Stimulated activated CD4-positive, alpha-beta T cell treated with anti-CD3 and anti-CD28 coated beads, Interleukin-15, amount 100 ng/mL, for 48 hours (primary cell): ENCODE measurements at regions not wholly inside any gene's neighbourhood (a gene's known extent, or its start where the extent isn't known, plus 50 kb on each side); places are given as distances from the start of the nearest gene placed in this dataset.
"Not testable (repeated sequence)": the region's sequence is repeated elsewhere in the genome, so short reads cannot be mapped to it uniquely, and the experiment has no call there.

Experiments
- DNase-seq, 2 donors: peaks; one replicate each; pipeline ENCODE4 v3.0.0-alpha.2; 2020; ENCODE audit warnings: low read depth in 2 of 2

DNA sequence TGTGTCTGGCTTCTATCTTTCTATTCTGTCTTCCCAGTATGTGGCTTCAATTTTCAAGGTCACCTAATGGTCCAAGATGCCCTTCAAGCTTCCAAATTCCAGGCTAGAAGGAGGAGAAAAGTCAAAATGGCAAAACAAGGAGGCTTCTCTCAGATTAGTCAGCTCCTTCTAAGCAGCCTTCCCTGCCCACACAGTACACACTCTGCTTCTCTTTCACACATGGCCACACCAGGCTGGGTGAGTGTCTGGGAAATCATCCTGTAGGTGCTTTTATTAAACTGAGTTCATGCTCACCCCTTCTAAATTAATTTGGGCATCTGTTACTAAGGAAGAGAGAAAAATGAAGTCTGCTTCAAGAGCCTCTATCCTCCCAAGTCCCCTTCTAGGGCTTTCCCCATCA lies 277.2 kb upstream of the MGAT5 start:
- no peak for DNase-seq

DNA sequence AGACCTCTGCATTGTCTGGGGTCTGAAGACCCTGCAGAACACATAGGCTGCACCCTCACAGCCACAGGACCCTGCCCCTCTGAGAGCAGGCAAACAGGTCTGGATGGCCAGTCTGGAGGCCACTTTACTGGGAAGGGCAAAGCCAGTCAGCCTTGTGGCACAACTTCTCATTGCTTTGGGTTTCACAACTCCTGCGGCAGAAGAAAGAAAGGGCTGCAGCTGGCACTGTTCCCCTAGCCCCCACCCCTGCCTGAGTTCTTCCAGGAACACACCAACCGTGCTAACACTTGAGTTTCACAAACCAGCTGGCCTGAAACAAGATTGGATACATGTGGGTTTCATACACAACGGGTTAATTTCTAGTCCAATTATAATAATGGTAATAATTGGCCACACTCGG lies 276.5 kb upstream of the MGAT5 start:
- DNase-seq, result no peak

DNA sequence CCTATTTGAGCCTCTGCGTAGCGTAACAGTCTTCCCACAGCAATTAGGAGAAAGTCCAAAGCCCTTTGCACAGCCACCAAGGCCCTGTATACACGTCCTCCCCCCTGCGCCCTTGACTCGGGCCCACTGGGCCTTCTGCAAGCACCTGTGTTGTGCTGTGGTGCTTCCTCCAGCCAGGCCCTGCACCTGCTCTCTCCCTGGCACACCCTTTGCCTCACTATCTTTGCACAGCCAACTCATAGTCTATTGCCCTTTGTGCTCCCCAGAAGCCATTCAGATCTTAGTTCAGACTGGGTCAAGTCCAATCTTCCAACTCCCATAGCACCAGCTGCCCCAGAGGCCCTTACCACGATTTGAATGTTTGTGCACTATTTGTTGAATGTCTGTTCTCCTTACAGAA lies 271.6 kb upstream of the MGAT5 start:
- DNase-seq, result no peak

DNA sequence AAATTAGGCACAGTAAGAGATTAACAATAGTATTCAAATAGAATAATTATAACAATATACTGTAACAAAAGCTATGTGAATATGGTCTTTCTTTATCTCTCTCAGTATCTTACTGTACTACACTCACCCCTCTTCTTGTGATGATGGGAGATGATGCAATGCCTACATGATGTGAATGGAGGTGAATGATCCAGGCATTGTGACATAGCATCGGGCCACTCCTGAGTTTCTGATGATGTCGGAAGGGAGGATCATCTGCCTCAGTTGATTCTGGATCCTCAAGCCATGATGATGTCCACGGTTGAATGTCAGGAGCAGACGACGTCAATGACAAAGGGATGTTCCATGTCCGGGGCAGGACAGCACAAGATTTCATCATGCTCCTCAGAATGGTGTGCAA lies 268.3 kb upstream of the MGAT5 start:
- no peak for DNase-seq

DNA sequence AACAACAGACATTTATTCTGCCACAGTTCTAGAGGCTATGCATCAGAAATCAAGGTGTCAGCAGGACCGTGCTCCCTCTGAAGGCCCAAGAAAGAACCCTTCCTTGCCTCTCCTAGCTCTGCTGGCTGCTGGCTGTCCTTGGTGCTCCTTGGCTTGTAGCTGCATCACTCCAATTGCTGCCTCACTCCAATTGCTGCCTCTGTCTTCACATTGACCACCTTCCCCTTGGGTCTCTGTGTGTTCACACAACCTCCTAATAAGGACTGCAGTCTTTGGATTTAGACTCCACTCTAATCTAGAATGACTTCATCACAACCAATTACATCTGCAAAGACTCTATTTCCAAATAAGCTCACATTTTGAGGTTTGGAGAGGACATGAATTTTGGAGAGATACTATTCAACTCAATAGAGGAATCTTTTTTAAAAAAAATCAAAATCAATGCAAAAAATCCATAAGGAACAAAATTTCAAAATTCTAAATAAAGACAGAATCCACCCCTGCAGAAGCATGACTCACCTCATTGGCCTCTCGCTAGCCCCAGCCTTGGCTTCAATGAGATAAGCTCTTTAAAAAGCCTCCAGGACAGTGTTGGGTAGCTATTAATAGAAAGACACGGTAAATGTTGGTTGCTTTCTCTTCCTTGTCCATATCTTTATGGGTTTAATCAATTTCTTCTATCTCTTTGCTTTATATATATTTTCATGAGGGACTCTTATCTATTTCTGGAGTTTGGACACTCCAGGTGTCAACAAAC lies 267.6 kb upstream of the MGAT5 start:
- no peak for DNase-seq

DNA sequence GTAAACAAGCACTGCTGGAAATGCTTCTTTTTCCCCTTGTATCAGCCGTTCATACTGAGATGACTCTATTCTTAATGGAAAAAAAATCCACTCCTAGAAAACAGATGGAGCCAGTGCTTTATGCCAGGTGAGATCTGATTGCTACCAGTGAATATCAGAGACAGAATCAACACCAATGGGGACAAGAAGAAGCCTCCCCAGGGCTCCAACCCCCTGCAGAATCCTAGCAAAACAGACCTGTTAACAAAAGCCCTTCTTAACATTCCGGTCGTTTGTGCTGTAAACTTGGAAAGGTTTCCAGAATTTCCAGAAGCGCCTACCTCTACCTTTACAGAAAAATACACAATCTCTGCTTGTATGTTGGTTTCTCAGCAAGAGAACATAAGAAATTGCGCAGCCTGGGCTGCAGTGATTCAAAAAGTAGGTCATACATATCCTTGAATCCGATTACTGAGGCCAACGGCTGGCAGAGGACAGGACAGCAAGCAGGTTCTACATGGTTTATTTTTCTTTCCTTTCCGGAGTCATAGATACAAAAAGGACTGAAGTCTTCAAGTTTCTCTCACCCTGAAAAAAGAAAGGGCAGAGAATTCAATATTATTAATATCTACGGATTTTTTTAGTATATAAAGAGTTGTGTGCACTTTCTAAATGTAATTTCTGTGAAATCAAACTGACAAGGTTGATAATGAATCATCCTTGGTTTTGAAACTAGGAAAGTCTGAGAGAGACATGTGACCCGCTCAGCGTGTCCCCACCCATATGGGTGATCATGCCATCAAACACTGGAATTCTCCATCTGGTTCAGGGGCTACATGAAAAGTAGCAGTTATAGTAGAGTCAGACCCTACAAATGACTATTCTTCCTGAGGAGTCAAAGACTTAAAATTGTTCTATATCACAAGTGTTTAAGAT lies 266.7 kb upstream of the MGAT5 start:
- no peak for DNase-seq

DNA sequence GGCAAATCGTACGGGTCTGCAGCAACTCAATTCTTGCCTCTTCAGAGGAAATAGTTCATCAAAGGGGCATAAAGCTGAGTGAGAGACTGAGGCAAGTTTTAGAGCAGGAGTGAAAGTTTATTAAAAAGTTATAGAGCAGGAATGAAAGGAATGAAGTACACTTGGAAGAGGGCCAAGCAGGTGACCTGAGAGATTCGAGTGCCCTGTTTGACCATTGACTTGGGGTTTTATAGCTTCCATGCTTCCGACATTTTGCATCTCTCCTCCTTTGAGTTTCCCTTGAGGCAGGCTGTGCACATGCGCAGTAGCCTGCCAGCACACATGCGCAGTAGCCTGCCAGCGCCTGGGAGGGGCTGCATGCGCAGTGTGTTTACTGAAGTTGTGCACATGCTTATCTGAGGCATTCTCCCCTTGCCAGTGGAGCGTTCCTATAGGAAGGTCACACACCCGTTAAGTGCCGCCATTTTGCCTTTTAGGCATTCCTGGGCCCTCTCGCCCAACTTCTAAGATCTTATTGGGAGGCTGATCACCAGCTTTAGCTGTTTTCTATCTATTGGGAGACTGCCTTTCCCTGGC lies 265.5 kb upstream of the MGAT5 start:
- DNase-seq, result no peak

DNA sequence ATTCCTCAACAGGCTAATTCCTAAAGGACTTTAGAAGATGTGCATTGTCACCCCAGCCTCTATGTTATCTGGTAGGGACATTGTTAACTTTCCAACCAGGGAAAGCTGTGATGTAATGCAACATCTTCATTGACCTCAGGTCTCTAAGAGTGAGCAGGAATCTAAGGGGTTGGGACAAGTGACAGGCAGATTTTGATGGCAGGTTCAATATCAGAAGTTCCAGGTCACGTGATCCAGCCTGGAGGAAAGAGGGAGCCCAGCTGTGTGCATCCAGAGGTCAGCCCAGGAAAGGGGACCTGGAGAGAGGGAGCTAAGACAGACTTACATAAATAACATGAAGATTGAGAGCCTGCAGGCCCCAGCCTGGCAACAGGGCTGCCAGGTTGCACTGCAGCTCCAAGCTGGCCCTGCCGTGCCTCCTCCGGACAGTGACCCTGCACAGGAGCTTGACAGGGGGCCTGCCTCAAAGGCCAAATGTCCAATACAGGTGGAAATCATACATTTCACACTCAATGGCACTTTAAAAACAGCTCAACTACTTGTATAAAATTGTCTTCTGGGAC lies 262.2 kb upstream of the MGAT5 start:
- no peak for DNase-seq

DNA sequence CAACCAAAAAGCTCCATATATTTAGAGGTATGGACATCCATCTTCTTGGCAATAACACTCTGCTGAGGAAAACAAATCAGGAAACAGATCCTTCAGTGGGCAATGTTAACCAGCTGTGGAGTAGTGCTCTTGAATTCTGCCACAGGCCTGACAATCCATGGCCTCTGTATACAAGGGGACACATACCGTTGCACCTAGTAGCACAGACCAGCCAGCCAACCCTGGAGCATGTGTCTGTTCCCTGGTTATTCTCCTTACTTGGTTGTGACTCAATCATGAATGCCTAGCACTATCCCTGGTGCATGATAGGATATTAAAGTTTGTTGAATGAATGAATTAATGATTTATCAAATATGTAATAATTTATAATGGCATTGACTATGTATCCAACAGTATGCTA lies 261.4 kb upstream of the MGAT5 start:
- DNase-seq, result no peak

DNA sequence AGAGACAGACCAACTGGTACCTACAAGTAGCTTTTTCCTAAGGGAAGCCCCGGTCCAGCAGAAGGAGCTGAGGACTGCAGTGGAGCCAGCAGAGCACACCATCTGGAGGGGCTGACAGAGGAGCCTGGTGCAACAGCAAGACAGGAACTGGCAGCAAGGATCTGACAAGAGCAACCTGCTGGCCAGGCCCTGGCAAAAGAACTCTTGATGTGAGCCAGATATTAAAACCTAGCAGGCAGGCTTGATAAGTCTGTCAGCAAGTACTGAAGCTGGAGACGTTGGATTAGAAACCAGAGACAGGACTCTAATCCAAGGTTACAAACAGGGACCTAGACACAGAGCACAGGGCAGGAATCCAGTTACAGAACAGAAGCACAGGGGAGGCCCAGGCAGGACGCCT lies 260.7 kb upstream of the MGAT5 start:
- no peak for DNase-seq

DNA sequence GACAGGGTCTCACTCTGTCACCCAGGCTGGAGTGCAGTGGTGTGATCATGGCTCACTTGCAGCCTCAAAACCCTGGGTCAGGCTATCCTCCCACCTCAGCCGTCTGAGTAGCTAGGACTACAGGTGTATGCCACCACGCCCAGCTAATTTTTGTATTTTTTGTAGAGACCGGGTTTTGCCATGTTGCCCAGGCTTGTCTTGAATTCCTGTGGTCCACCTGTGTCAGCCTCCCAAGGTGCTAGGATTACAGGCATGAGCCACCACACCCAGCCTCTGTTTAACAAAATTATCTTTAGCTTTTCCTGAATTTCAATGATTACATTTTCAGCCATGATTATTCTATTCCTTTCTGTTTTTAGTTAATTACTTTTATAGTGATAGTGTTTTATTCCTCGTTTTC lies 255.1 kb upstream of the MGAT5 start:
- DNase-seq, result not testable (repeated sequence)

DNA sequence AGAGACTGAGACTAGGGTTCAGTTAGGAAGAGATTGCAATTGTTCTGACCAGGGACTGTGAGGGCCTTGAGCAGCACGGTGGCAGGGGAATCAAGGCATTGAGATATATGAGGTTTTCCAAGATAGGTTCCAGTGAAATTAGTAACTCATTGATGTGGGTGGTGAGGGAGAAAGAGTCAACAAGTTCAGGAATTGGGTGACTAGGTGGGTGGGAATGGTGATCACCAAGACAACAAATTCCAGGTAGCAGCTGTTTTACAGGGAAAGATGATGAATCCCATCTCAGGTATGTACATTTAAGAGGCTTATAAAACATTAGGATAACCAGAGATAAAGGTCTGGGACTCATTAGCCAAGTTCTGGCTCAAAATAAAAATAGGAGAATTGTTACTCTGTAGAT lies 251.5 kb upstream of the MGAT5 start:
- DNase-seq, result no peak

DNA sequence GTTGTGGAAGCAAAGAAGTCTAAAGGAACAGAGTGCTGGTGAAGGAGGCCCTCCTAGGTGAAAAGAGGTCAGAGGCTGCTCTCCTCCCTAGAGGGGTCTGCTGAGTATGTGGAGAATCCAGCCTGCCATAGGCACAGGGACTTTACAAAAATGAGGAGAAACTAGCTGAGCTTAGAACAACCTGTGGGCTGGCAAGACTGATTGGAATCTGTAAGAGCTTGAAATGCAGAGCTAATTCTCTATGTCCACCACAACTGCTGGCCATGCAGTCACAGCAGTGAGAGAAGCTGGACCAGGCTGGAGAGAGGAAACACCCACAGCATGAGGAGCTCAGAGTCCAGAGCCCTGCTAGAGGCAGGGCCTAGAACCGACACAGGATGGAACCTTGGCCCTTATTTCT lies 251.0 kb upstream of the MGAT5 start:
- DNase-seq, result no peak

DNA sequence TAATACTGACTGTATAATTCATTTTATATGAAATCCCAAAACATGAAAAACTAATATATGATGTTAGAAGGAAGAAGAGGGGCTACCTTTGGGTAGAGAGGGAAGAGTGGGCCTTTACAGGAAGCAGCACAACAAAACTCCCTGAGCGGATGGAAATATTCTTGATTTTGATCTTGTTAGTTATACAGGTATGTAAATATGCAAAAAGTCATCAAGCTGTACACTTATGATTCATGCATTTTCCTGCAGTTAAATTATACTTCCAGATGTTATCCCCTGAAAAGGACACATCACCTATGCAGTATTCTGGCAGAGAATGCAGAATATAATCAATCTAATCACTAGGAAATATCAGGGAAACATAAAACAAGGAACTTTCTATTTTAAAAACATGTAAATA lies 249.4 kb upstream of the MGAT5 start:
- DNase-seq, result no peak

DNA sequence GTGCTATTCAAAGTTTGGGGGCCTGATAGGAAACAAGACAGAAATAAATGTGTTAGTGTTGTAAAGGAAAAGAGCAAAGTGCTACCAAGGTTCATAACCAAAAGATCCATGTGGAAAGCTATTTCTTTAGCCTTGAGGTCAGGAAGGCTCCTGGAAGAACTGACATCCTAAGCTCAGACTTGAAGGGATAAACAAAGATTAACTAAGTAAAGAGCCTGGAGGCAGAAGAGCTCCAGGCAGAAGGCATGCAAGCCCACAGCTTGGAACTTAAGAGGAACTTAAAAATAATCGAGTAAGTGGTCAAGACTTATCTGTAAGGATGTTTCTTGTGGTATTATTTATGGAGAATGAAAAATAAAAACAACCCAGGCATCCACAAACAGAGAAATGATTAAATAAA lies 245.0 kb upstream of the MGAT5 start:
- DNase-seq, result no peak

DNA sequence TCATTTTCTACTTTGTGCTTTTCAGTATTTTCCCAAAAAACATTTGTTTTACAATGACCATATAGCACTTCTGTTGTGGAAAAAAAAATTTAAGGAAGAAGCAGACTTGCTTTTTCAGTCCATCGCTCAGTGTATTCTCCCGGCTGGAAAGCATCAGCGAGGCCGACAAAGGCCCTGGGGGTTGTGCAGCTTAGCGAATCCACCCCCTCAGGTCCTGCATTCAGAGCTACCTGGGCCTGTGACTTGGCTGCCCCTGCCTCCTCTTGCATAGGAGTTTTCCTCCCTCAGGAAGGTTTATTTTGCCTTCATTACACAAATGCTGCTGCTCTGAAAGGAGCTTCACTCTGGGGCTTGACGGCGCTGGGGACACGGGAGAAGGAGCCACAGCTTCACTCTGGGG lies 244.4 kb upstream of the MGAT5 start:
- DNase-seq, result no peak

DNA sequence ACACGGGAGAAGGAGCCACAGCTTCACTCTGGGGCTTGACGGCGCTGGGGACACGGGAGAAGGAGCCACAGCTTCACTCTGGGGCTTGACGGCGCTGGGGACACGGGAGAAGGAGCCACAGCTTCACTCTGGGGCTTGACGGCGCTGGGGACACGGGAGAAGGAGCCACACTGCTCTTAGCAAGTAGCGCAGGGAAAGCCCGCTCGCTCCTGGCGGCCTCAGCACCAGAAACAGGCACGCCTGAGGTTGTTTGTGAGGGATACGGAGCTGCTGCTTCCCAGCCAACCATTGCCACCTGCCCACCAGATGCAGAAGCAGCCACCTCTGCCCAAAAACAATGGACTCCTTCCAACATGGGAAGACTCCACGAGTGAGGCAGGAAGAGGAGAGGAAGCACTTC lies 244.0 kb upstream of the MGAT5 start:
- DNase-seq, result not testable (repeated sequence)

DNA sequence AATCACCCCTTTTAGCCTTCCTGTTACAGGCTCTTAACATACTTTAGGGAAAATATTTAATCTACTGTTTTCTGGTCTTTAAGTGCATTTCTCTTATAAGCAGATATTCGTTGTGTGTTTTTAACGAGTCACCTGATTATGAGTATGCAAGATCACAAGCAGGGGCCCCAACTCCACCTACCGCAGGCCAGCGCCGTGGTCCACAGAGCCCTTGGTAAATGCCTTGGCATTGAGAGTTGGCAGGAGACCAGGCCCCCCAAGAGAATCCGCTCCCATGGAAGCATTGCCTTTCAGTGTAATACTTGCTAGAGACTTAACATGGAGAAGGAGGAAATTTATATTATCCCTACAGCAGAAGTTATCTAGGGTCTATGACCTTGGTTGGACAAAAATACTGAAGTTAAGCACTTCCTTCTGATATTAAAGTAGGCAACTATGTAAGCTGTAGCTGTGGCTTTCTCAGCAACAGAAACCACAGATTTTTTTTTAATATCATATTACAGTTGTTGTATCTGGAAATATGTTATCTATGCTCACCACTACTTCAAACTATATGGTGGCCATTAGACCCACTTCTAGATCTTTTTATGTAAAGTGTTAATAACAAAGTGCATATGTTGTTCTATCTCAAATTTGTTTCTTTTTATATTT lies 241.8 kb upstream of the MGAT5 start:
- DNase-seq, result no peak

DNA sequence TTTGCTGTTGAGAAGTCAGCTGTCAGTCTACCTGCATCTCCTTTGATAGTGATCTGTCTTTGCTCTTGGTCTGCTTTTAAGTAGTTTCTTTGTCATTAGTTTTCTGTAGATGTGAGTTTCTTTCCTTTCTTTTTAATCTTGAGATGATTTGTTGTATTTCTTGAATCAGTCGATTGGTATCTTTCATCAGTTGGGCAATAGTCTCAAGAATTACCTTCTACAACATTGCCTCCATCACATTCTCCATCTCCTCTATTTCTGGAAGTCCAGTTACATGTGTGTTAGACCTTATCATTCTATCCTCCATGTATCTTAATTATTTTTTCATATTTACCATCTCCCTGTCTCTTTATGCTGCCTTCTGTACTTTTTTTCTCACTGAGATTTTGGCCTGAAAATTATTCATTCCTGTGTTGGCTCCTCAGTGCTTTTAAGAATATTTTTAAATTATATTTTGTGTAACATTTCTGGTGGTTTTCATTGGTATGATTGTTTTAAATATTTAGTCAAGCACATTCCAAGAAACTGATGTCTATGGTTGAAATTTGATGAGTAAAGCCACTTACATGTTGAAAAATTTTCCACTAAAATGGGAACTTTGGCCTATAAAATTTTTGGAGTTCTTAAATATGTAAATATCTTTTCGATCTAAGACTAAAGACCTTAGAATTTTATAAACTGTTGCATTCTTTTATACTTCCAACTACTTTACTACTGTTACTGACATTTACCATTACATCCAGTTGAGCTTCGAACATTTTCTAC lies 239.5 kb upstream of the MGAT5 start:
- no peak for DNase-seq

DNA sequence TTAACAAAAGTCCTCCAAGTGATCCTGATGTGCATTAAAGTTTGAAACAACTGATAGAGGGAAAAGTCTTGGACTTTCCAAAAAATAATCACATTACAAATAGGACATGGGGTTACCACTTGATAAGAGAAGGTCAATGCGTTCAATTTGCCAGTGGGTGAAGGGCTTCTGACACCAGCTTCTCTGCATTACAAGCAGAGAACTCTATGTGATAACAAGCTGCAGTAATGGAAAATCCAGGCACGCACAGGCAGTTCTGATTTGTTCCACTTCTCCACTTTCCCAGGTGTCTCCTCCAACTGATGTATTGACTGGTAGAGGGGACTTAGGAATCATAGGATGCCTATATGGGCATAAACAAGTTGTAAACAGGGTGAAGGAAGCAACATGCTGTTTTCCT lies 234.0 kb upstream of the MGAT5 start:
- no peak for DNase-seq

DNA sequence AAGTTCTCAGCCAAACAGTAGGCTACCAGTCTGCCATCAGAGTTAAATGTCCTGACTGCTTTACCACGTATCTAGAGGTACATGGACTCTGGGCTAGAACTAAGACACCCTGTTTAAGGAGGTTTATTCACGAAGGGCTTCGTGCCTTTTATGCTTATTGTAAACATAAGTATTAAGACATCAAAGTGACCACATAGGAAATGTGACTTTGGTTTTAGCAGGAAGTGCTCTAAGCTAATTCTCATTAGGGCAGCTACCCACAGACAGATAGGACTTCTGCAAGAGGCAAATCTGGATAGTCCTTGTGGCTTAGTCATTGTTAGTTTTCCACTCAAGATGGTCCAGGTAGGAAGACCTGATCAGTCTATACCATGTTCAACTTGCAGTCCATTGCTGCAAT lies 233.3 kb upstream of the MGAT5 start:
- no peak for DNase-seq
